Prostate gland (tissue), 2 donors: ENCODE measurements at regions not wholly inside any gene's neighbourhood (a gene's known extent, or its start where the extent isn't known, plus 50 kb on each side); places are given as distances from the start of the nearest gene placed in this dataset.

Experiments used
- CTCF ChIP-seq, 4 experiments: fragments of 200-600 bp in 2 of 4; fragments of 450-650 bp in 2 of 4; sonication (generic) in 2 of 4; IDR thresholded peaks; 1 replicate in 3 of 4; 2 replicates in 1 of 4; pipeline ENCODE4 v1.5.1; 2016 to 2019; ENCODE audit warnings: antibody characterized with exemption in 4 of 4, mild to moderate bottlenecking in 2 of 4, moderate library complexity in 2 of 4
- POLR2AphosphoS5 ChIP-seq: sonication (generic); formaldehyde crosslinking; IDR thresholded peaks from one replicate; pipeline ENCODE4 v1.6.1; 2017; ENCODE audit warnings: antibody characterized with exemption

GRCh38 chr1:172790245-172790644 lies 131.3 kb downstream of the FASLG start:
- no peak for TF ChIP-seq CTCF (IDR thresholded peaks at IDR 0.05)
- no peak for TF ChIP-seq POLR2AphosphoS5
